H9 (cell line): ENCODE measurements at regions not wholly inside any gene's neighbourhood (a gene's known extent, or its start where the extent isn't known, plus 50 kb on each side); places are given as distances from the start of the nearest gene placed in this dataset.

Source experiments
- DNase-seq: peaks from one replicate; pipeline ENCODE4 v3.0.0-alpha.2; 2017
- H2AFZ ChIP-seq: one replicate; pipeline ENCODE4 v1.6.1; 2013; ENCODE audit warnings: mild to moderate bottlenecking, low read length, control low read depth, moderate library complexity
- H2AK5ac ChIP-seq: 2 replicates; pipeline ENCODE4 v1.6.1; 2013; ENCODE audit warnings: low read length, control low read depth, mixed read lengths; ENCODE audit not compliant: insufficient read length
- H2BK120ac ChIP-seq: one replicate; pipeline ENCODE4 v1.6.1; 2013; ENCODE audit warnings: low read depth, mild to moderate bottlenecking, low read length, control low read depth, inconsistent platforms; ENCODE audit not compliant: poor library complexity, severe bottlenecking
- H2BK12ac ChIP-seq: 2 replicates; pipeline ENCODE4 v1.6.1; 2013; ENCODE audit warnings: low read length, control low read depth, mixed read lengths, low read depth; ENCODE audit not compliant: insufficient read length
- H2BK15ac ChIP-seq: 2 replicates; pipeline ENCODE4 v1.6.1; 2013; ENCODE audit warnings: low read depth, low read length, control low read depth
- H2BK20ac ChIP-seq: one replicate; pipeline ENCODE4 v1.6.1; 2013; ENCODE audit warnings: low read depth, mild to moderate bottlenecking, low read length, control low read depth, inconsistent platforms; ENCODE audit not compliant: poor library complexity, severe bottlenecking
- H2BK5ac ChIP-seq: 2 replicates; pipeline ENCODE4 v1.6.1; 2013; ENCODE audit warnings: low read length, control low read depth, mixed read lengths; ENCODE audit not compliant: insufficient read length
- H3K14ac ChIP-seq: 2 replicates; pipeline ENCODE4 v1.6.1; 2013; ENCODE audit warnings: low read length, control low read depth; ENCODE audit not compliant: insufficient read depth
- H3K18ac ChIP-seq: 2 replicates; pipeline ENCODE4 v1.6.1; 2013; ENCODE audit warnings: low read depth, mild to moderate bottlenecking, mixed read lengths, low read length, control low read depth; ENCODE audit not compliant: insufficient read length
- H3K23ac ChIP-seq: 2 replicates; pipeline ENCODE4 v1.6.1; 2013; ENCODE audit warnings: low read length, control low read depth, mixed read lengths, low read depth; ENCODE audit not compliant: insufficient read length
- H3K23me2 ChIP-seq: 2 replicates; pipeline ENCODE4 v1.6.1; 2013; ENCODE audit warnings: low read depth, mild to moderate bottlenecking, mixed read lengths, low read length, control low read depth; ENCODE audit not compliant: insufficient read length, poor library complexity, severe bottlenecking
- H3K27ac ChIP-seq: 2 replicates; pipeline ENCODE4 v1.5.1; 2013; ENCODE audit warnings: low read length, control low read depth, mixed read lengths, low read depth; ENCODE audit not compliant: insufficient read length
- H3K27me3 ChIP-seq: 2 replicates; pipeline ENCODE4 v1.6.1; 2013; ENCODE audit warnings: low read length, control low read depth, inconsistent platforms; ENCODE audit not compliant: insufficient read depth
- H3K4ac ChIP-seq: 2 replicates; pipeline ENCODE4 v1.6.1; 2013; ENCODE audit warnings: low read depth, mild to moderate bottlenecking, control low read depth, inconsistent platforms, low read length, moderate library complexity
- H3K4me1 ChIP-seq: 2 replicates; pipeline ENCODE4 v1.6.1; 2013; ENCODE audit warnings: low read length, control low read depth, inconsistent platforms; ENCODE audit not compliant: insufficient read depth
- H3K4me2 ChIP-seq: 2 replicates; pipeline ENCODE4 v1.6.1; 2013; ENCODE audit warnings: low read length, control low read depth, mixed read lengths; ENCODE audit not compliant: insufficient read length, insufficient read depth
- H3K56ac ChIP-seq: 2 replicates; pipeline ENCODE4 v1.6.1; 2013; ENCODE audit warnings: low read depth, mild to moderate bottlenecking, mixed read lengths, low read length, control low read depth; ENCODE audit not compliant: insufficient read length
- H3K79me1 ChIP-seq: 2 replicates; pipeline ENCODE4 v1.6.1; 2013; ENCODE audit warnings: low read depth, mild to moderate bottlenecking, moderate library complexity, low read length, control low read depth, inconsistent platforms; ENCODE audit not compliant: insufficient read depth, poor library complexity, severe bottlenecking
- H3K79me2 ChIP-seq: 2 replicates; pipeline ENCODE4 v1.6.1; 2013; ENCODE audit warnings: low read length, control low read depth, inconsistent platforms; ENCODE audit not compliant: insufficient read depth
- H3K9ac ChIP-seq: 2 replicates; pipeline ENCODE4 v1.6.1; 2013; ENCODE audit warnings: low read length, control low read depth, mixed read lengths; ENCODE audit not compliant: insufficient read length; ENCODE audit errors: extremely low read depth
- H3K9me3 ChIP-seq: one replicate; pipeline ENCODE4 v1.6.1; 2013; ENCODE audit warnings: low read depth, low read length, inconsistent platforms; ENCODE audit not compliant: control insufficient read depth
- H3T11ph ChIP-seq: one replicate; pipeline ENCODE4 v1.6.1; 2013; ENCODE audit warnings: mild to moderate bottlenecking, low read length, control low read depth, inconsistent platforms
- H4K20me1 ChIP-seq: one replicate; pipeline ENCODE4 v1.6.1; 2013; ENCODE audit not compliant: control insufficient read depth, insufficient read length, insufficient read depth
- H4K5ac ChIP-seq: 2 replicates; pipeline ENCODE4 v1.6.1; 2013; ENCODE audit warnings: low read depth, mild to moderate bottlenecking, mixed read lengths, low read length, control low read depth; ENCODE audit not compliant: insufficient read length
- H4K8ac ChIP-seq: replicated peaks from 2 replicates; pipeline ENCODE4 v1.6.1; 2013; ENCODE audit warnings: low read length, control low read depth, mixed read lengths, low read depth; ENCODE audit not compliant: insufficient read length
- H4K91ac ChIP-seq: 2 replicates; pipeline ENCODE4 v1.6.1; 2013; ENCODE audit warnings: low read depth, mild to moderate bottlenecking, moderate library complexity, mixed read lengths, low read length, control low read depth; ENCODE audit not compliant: insufficient read length
- H3K27ac Mint-ChIP-seq, 3 experiments: 2 replicates in 2 of 3; 3 replicates in 1 of 3; pipeline ENCODE4 v1.8.0; 2020 to 2021; ENCODE audit warnings: mixed read lengths in 3 of 3, mild to moderate bottlenecking in 1 of 3, moderate library complexity in 1 of 3
- H3K27me3 Mint-ChIP-seq: 2 replicates; pipeline ENCODE4 v1.8.0; 2021; ENCODE audit warnings: low read depth, mild to moderate bottlenecking, moderate library complexity, mixed read lengths
- H3K36me3 Mint-ChIP-seq, 3 experiments: 2 replicates in 2 of 3; 3 replicates in 1 of 3; pipeline ENCODE4 v1.8.0; 2020 to 2021; ENCODE audit warnings: low read depth in 3 of 3, mixed read lengths in 3 of 3; ENCODE audit not compliant: insufficient read depth in 1 of 3
- H3K4me1 Mint-ChIP-seq, 2 experiments: 2 replicates each; pipeline ENCODE4 v1.8.0; 2020; ENCODE audit warnings: mixed read lengths in 2 of 2
- H3K4me3 Mint-ChIP-seq, 2 experiments: 2 replicates in 1 of 2; 3 replicates in 1 of 2; pipeline ENCODE4 v1.8.0; 2020 to 2021; ENCODE audit warnings: mild to moderate bottlenecking in 2 of 2, mixed read lengths in 2 of 2, moderate library complexity in 1 of 2
- H3K9me3 Mint-ChIP-seq, 2 experiments: 2 replicates in 1 of 2; 3 replicates in 1 of 2; pipeline ENCODE4 v1.8.0; 2020; ENCODE audit warnings: mild to moderate bottlenecking in 2 of 2, mixed read lengths in 2 of 2, moderate library complexity in 1 of 2
- CTCF ChIP-seq: fragments of 200-600 bp; sonication (generic); conservative IDR thresholded peaks from 3 replicates; pipeline ENCODE4 v1.8.0; 2021; ENCODE audit warnings: antibody characterized with exemption, mild to moderate bottlenecking
- WGBS: extraction: QIAGEN DNeasy Blood & Tissue Kit; methylation state at CpG from one replicate; pipeline ENCODE4 v1.1.7; 2013; ENCODE audit warnings: missing lambda C conversion rate, low lambda C conversion rate, mixed read lengths; ENCODE audit not compliant: insufficient read length; ENCODE audit errors: extremely low coverage; 5-methylcytosine and 5-hydroxymethylcytosine counted together

- H3K27ac ChIP-seq, result no peak overlapping the region
- H3K23ac ChIP-seq, result no peak overlapping the region
- no peak overlapping the region for H3K4ac ChIP-seq
- H4K91ac ChIP-seq, result no peak overlapping the region
- H2BK120ac ChIP-seq, result no peak overlapping the region
- no peaks in the 10 kb centered on the region for H3K79me1 ChIP-seq
- H2BK12ac ChIP-seq, result no peak overlapping the region
- no peaks in the 10 kb centered on the region for H3K4me1 ChIP-seq
- Mint-ChIP-seq H3K27me3 (no peaks in the 10 kb centered on the region), H3K9me3 (no peaks in the 10 kb centered on the region), H3K4me1 (peaks cover 0 to 2% of the 10 kb centered on the region in 2 experiments; a peak in 2 of 4 replicates), H3K4me3 (no peak overlapping the region), H3K36me3 (no peaks in the 10 kb centered on the region), H3K27ac (no peak overlapping the region)
- no peaks in the 10 kb centered on the region for H4K20me1 ChIP-seq
- H3K9ac ChIP-seq, result no peak overlapping the region
- no peak overlapping the region for H2AFZ ChIP-seq
- DNase-seq, result no peak
- WGBS, result no CpG with 5 or more reads among the region's 5 CpGs
- no peak overlapping the region for H2BK5ac ChIP-seq
- no peak for TF ChIP-seq CTCF
- H3K9me3 ChIP-seq, result no peaks in the 10 kb centered on the region
- H3K79me2 ChIP-seq, result no peaks in the 10 kb centered on the region
- no peak overlapping the region for H4K5ac ChIP-seq
- no peak overlapping the region for H3K56ac ChIP-seq
- no peak overlapping the region for H3K18ac ChIP-seq
- no peak overlapping the region for H3T11ph ChIP-seq
- no peak overlapping the region for H2BK15ac ChIP-seq
- H3K27me3 ChIP-seq, result no peaks in the 10 kb centered on the region
- H3K14ac ChIP-seq, result no peak overlapping the region
- H3K4me2 ChIP-seq, result no peak overlapping the region
- H3K23me2 ChIP-seq, result no peaks in the 10 kb centered on the region
- no peak overlapping the region for H4K8ac ChIP-seq
- H2BK20ac ChIP-seq, result no peak overlapping the region
- H2AK5ac ChIP-seq, result no peak overlapping the region
Observed at GRCh38 chr6:2432292-2432691, 186.9 kb upstream of the GMDS start.
